ENCODE measurements at regions not wholly inside any gene's neighbourhood (a gene's known extent, or its start where the extent isn't known, plus 50 kb on each side); places are given as distances from the start of the nearest gene placed in this dataset.

DNA sequence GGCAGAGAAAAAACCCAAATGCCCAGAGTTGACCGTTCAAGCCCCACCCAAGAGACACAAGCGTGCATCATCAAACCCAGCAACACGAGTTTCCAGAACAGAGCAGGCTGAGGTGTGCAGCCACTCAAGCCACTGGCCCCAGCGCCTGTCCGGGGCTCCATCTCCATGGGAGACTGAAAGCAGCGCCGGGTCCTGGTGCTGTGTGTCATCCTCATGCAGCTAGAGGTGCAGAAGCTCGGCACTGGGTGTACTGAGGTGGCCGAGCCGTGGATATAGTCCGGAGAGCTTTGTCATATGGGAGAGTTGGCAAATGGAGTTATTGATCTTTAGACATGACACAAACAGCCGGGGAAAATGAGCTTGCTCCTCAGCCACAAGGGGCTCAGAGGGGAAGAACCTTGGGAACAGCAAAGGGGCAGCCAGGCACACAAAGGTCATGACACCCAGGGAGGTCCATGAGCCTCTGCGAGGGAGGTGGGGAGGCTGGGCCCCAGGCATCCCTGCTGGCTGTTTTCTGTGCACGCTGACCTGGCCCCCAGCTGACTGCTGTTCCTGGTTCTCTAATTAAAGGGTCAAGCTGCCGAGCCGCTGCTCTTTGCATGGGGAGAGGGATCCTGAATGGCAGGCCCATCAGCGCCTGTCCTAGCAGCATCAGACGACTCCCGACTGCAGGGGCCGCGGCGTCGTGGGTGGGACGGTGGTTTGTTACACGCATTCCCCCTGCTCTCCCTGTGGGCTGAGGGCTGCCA lies 145.4 kb upstream of the SFSWAP start:
- TF ChIP-seq, protein P1, sequence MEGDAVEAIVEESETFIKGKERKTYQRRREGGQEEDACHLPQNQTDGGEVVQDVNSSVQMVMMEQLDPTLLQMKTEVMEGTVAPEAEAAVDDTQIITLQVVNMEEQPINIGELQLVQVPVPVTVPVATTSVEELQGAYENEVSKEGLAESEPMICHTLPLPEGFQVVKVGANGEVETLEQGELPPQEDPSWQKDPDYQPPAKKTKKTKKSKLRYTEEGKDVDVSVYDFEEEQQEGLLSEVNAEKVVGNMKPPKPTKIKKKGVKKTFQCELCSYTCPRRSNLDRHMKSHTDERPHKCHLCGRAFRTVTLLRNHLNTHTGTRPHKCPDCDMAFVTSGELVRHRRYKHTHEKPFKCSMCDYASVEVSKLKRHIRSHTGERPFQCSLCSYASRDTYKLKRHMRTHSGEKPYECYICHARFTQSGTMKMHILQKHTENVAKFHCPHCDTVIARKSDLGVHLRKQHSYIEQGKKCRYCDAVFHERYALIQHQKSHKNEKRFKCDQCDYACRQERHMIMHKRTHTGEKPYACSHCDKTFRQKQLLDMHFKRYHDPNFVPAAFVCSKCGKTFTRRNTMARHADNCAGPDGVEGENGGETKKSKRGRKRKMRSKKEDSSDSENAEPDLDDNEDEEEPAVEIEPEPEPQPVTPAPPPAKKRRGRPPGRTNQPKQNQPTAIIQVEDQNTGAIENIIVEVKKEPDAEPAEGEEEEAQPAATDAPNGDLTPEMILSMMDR (IDR thresholded peaks at IDR 0.05): no peak
- no peak for TF ChIP-seq POLR2A (IDR thresholded peaks at IDR 0.05)

Data from adrenal gland (tissue), 5 donors.